ENCODE measurements at regions not wholly inside any gene's neighbourhood (a gene's known extent, or its start where the extent isn't known, plus 50 kb on each side); places are given as distances from the start of the nearest gene placed in this dataset.

DNA sequence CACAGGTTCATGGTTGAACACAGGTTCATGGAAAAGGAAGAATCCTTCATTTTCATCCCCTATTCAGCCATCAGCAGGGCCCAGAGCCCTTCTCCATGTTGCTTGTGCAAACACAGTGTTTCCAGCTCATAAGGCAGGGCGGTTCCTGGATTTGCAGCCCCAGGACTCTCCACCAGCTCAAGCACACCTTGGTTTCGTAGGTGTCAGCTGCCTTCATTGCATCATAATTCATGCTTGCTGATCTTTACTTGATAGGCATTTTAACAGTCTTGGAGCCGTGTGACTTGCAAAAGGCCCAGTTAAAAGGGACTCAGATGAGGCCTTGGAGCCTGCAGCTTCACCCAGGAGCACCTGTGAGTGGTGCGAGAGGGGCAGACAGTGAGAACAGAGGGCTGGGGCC, 318.1 kb upstream of the B3GAT1 start:
- Histone ChIP-seq H3K27ac (no peak overlapping the region), H3K9me3 (no peaks in the 10 kb centered on the region), H3K4me3 (no peak overlapping the region), H3K4me1 (peaks cover 0 to 40% (median 14%) of the 10 kb centered on the region in 4 donors), H3K36me3 (no peaks in the 10 kb centered on the region), H3K27me3 (peaks cover 0 to 3% (median 0%) of the 10 kb centered on the region in 3 donors)
- intact Hi-C loops (cut with DNase I) = no loop called here
- no peak for DNase-seq
- 63 to 74% methylated on average over 4 of the region's 4 CpGs for WGBS, 2 donors
- TF ChIP-seq, protein P1, sequence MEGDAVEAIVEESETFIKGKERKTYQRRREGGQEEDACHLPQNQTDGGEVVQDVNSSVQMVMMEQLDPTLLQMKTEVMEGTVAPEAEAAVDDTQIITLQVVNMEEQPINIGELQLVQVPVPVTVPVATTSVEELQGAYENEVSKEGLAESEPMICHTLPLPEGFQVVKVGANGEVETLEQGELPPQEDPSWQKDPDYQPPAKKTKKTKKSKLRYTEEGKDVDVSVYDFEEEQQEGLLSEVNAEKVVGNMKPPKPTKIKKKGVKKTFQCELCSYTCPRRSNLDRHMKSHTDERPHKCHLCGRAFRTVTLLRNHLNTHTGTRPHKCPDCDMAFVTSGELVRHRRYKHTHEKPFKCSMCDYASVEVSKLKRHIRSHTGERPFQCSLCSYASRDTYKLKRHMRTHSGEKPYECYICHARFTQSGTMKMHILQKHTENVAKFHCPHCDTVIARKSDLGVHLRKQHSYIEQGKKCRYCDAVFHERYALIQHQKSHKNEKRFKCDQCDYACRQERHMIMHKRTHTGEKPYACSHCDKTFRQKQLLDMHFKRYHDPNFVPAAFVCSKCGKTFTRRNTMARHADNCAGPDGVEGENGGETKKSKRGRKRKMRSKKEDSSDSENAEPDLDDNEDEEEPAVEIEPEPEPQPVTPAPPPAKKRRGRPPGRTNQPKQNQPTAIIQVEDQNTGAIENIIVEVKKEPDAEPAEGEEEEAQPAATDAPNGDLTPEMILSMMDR (IDR thresholded peaks at IDR 0.05) = no peak
- TF ChIP-seq EP300 (IDR thresholded peaks at IDR 0.05) = no peak

DNA sequence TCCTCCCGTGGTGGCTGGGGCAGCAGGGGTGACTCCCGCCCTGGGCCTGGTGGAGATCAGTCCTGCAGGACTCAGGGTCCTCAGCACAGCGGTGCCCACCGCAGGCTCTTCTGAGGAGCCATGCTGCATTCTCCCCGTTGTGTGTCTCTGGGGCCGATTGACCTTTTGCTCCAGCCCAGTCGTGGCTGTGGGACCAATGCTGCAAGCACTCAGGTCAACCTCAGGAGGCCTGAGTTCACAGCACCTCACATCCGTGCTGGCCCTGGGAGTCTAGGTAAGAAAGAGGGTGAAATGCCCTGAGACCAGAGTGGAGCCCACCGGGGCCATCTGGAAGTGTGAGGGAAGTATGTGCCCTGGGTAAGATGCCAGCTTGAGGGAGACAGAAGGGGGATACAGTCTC, 316.1 kb upstream of the B3GAT1 start:
- H3K9me3 ChIP-seq = no peaks in the 10 kb centered on the region
- intact Hi-C loops (cut with DNase I) = no loop called here
- TF ChIP-seq EP300 (IDR thresholded peaks at IDR 0.05) (no peak), POLR2AphosphoS5 (IDR thresholded peaks at IDR 0.05) (no peak), POLR2A (IDR thresholded peaks at IDR 0.05) (no peak)
- TF ChIP-seq, protein P1 (IDR thresholded peaks at IDR 0.05) = no peak
- H3K4me1 ChIP-seq = peaks cover 0 to 28% (median 14%) of the 10 kb centered on the region in 4 donors
- WGBS, 2 donors = 85 to 89% methylated on average over 9 of the region's 9 CpGs
- no peak overlapping the region for H3K27ac ChIP-seq
- H3K36me3 ChIP-seq = no peaks in the 10 kb centered on the region
- no peak for DNase-seq
- peaks cover 0 to 4% (median 0%) of the 10 kb centered on the region in 3 donors for H3K27me3 ChIP-seq
- no peak overlapping the region for H3K4me3 ChIP-seq

DNA sequence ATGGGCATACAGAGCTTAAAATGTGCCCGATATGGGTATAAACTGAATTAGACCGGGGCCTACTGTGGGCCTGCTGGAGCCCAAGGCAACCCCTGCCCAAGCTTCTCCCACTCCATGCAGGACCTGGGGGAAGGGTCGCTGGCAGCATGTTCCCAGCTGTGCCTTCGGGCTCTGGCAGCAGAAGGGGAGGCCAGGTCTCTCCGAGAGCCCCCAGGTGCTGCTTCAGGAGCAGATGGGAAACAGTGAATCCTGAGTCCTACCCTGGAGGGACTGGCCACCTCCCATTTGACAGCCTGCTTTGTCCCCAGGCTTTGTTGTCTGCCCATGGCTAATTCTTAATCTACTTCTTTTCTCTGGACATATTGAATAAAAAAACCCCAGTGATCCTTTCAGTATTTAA, 315.6 kb upstream of the B3GAT1 start:
- H3K27ac ChIP-seq = no peak overlapping the region
- peaks cover 0 to 28% (median 14%) of the 10 kb centered on the region in 4 donors for H3K4me1 ChIP-seq
- no peak overlapping the region for H3K4me3 ChIP-seq
- no peaks in the 10 kb centered on the region for H3K36me3 ChIP-seq
- intact Hi-C loops (cut with DNase I) = no loop called here
- no peak for DNase-seq
- H3K27me3 ChIP-seq = peaks cover 0 to 4% (median 0%) of the 10 kb centered on the region in 3 donors
- H3K9me3 ChIP-seq = no peaks in the 10 kb centered on the region
- 82 to 84% methylated on average over 5 of the region's 5 CpGs for WGBS, 2 donors
- TF ChIP-seq POLR2A (IDR thresholded peaks at IDR 0.05) = no peak
- TF ChIP-seq, protein P1 (IDR thresholded peaks at IDR 0.05) = no peak
- TF ChIP-seq EP300 (IDR thresholded peaks at IDR 0.05) = no peak
- TF ChIP-seq POLR2AphosphoS5 (IDR thresholded peaks at IDR 0.05) = no peak

DNA sequence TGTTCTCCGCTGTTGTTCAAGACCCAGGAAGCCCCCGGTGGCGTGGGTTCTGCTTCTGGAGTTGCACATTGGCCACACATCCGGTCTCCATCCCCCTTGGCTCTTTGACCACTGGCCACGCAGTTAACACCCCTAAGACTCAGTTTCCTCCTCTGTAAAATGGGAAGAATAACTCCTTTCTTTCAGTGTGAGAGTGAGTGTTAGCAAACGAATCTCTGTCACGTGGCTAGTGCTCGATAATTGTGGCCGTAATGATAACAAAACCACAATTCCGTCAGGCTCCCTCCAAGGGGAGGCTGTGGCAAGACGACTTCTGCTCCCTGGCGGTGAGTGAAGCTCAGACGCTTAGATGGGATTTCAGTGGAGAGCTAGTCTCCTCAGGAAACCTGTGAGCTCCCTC, 315.2 kb upstream of the B3GAT1 start:
- H3K9me3 ChIP-seq = no peaks in the 10 kb centered on the region
- no peak overlapping the region for H3K27ac ChIP-seq
- TF ChIP-seq POLR2AphosphoS5 (IDR thresholded peaks at IDR 0.05) = no peak
- TF ChIP-seq EP300 (IDR thresholded peaks at IDR 0.05) = no peak
- TF ChIP-seq POLR2A (IDR thresholded peaks at IDR 0.05) = no peak
- TF ChIP-seq, protein P1 (IDR thresholded peaks at IDR 0.05) = no peak
- H3K27me3 ChIP-seq = peaks cover 0 to 4% (median 0%) of the 10 kb centered on the region in 3 donors
- H3K4me1 ChIP-seq = peaks cover 0 to 28% (median 14%) of the 10 kb centered on the region in 4 donors
- WGBS, 2 donors = 73 to 78% methylated on average over 13 of the region's 13 CpGs
- no peaks in the 10 kb centered on the region for H3K36me3 ChIP-seq
- no peak overlapping the region for H3K4me3 ChIP-seq
- intact Hi-C loops (cut with DNase I) = no loop called here
- no peak for DNase-seq

Measured in sigmoid colon (tissue), 6 donors.